Ascending aorta (tissue), 2 donors: ENCODE measurements at regions not wholly inside any gene's neighbourhood (a gene's known extent, or its start where the extent isn't known, plus 50 kb on each side); places are given as distances from the start of the nearest gene placed in this dataset.

Source experiments
- DNase-seq, 2 donors: peaks; one replicate each; pipeline ENCODE4 v3.0.0-alpha.2; 2019; ENCODE audit warnings: low spot score in 2 of 2
- H3K27ac ChIP-seq, 2 donors: fragments of 200-600 bp; sonication (generic); one replicate each; pipeline ENCODE4 v1.5.1; 2016 to 2017; ENCODE audit warnings: mild to moderate bottlenecking in 1 of 2
- H3K27me3 ChIP-seq: fragments of 200-600 bp; sonication (generic); one replicate; pipeline ENCODE4 v1.5.1; 2017
- H3K36me3 ChIP-seq, 2 donors: fragments of 200-600 bp; sonication (generic); one replicate each; pipeline ENCODE4 v1.5.1; 2016
- H3K4me1 ChIP-seq, 2 donors: fragments of 200-600 bp; sonication (generic); one replicate each; pipeline ENCODE4 v1.5.1; 2016 to 2017; ENCODE audit warnings: mild to moderate bottlenecking in 1 of 2
- H3K4me3 ChIP-seq, 2 donors: fragments of 200-600 bp; sonication (generic); one replicate each; pipeline ENCODE4 v1.5.1; 2016 to 2017; ENCODE audit warnings: mild to moderate bottlenecking in 1 of 2
- H3K9me3 ChIP-seq, 2 donors: fragments of 200-600 bp; sonication (generic); one replicate each; pipeline ENCODE4 v1.5.1; 2016
- intact Hi-C: fragments of 100-400 bp; cut with DNase I; formaldehyde crosslinking; loops from one replicate; pipeline ENCODE4 v1.15.1; 2023
- TF ChIP-seq, protein P1 (sequence below), 3 experiments: fragments of 200-600 bp in 2 of 3; fragments of 450-650 bp in 1 of 3; sonication (generic) in 2 of 3; IDR thresholded peaks; one replicate each; pipeline ENCODE4 v1.5.1; 2016 to 2019; ENCODE audit warnings: antibody characterized with exemption in 3 of 3, mild to moderate bottlenecking in 1 of 3, moderate library complexity in 1 of 3

GRCh38 chr6:130574146-130574545, 208.3 kb downstream of the TMEM200A start:
- intact Hi-C loops = no loop called here
- no peaks in the 10 kb centered on the region for H3K27me3 ChIP-seq

DNA sequence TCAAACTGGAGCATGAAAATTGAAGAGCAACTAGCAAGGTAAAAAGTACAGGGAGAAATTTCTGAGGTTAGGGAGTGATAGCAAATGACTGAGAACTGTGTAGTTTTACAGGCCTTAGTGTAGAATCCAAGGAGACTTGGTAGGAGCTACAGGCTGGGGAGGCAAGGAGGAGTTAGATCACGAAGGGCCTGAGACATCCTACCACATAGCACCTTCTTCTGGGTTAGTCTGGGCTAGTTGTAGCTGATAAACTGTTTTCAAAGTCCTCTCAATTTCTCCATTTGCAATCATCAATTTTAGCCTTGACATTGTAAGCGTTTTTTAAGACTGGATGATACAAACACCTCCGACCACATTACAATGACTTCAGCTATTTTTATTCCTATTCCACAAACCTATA, 209.7 kb downstream of the TMEM200A start:
- Histone ChIP-seq H3K36me3 (no peaks in the 10 kb centered on the region), H3K27ac (no peak overlapping the region), H3K4me1 (no peaks in the 10 kb centered on the region), H3K27me3 (no peaks in the 10 kb centered on the region), H3K4me3 (no peak overlapping the region), H3K9me3 (no peaks in the 10 kb centered on the region)
- TF ChIP-seq, protein P1, sequence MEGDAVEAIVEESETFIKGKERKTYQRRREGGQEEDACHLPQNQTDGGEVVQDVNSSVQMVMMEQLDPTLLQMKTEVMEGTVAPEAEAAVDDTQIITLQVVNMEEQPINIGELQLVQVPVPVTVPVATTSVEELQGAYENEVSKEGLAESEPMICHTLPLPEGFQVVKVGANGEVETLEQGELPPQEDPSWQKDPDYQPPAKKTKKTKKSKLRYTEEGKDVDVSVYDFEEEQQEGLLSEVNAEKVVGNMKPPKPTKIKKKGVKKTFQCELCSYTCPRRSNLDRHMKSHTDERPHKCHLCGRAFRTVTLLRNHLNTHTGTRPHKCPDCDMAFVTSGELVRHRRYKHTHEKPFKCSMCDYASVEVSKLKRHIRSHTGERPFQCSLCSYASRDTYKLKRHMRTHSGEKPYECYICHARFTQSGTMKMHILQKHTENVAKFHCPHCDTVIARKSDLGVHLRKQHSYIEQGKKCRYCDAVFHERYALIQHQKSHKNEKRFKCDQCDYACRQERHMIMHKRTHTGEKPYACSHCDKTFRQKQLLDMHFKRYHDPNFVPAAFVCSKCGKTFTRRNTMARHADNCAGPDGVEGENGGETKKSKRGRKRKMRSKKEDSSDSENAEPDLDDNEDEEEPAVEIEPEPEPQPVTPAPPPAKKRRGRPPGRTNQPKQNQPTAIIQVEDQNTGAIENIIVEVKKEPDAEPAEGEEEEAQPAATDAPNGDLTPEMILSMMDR (IDR thresholded peaks at IDR 0.05) = no peak
- intact Hi-C loops = no loop called here
- no peak for DNase-seq

More at GRCh38 chr6:130574146-130574545, 208.3 kb downstream of the TMEM200A start:
- H3K9me3 ChIP-seq = no peaks in the 10 kb centered on the region
- H3K4me3 ChIP-seq = no peak overlapping the region
- H3K4me1 ChIP-seq = no peaks in the 10 kb centered on the region
- H3K27ac ChIP-seq = no peak overlapping the region
- H3K36me3 ChIP-seq = no peaks in the 10 kb centered on the region
- DNase-seq = no peak
- TF ChIP-seq, protein P1 (IDR thresholded peaks at IDR 0.05) = no peak

- intact Hi-C loops = no loop called here
- Histone ChIP-seq H3K27me3 (no peaks in the 10 kb centered on the region), H3K27ac (no peak overlapping the region), H3K36me3 (no peaks in the 10 kb centered on the region), H3K4me1 (no peaks in the 10 kb centered on the region), H3K9me3 (no peaks in the 10 kb centered on the region), H3K4me3 (no peak overlapping the region)
- DNase-seq = no peak
- TF ChIP-seq, protein P1 (IDR thresholded peaks at IDR 0.05) = no peak
Observed at GRCh38 chr6:130575971-130576370, 210.2 kb downstream of the TMEM200A start.

GRCh38 chr6:130577178-130577919, 211.5 kb downstream of the TMEM200A start:
- intact Hi-C loops = no loop called here
- Histone ChIP-seq H3K27me3 (no peaks in the 10 kb centered on the region), H3K4me3 (no peak overlapping the region), H3K4me1 (no peaks in the 10 kb centered on the region), H3K36me3 (no peaks in the 10 kb centered on the region), H3K9me3 (no peaks in the 10 kb centered on the region), H3K27ac (no peak overlapping the region)
- DNase-seq = no peak
- TF ChIP-seq, protein P1 (IDR thresholded peaks at IDR 0.05) = no peak

- DNase-seq = no peak
- Histone ChIP-seq H3K27me3 (no peaks in the 10 kb centered on the region), H3K36me3 (no peaks in the 10 kb centered on the region), H3K4me1 (no peaks in the 10 kb centered on the region), H3K4me3 (no peak overlapping the region), H3K27ac (no peak overlapping the region), H3K9me3 (no peaks in the 10 kb centered on the region)
- TF ChIP-seq, protein P1 (IDR thresholded peaks at IDR 0.05) = no peak
- intact Hi-C loops = no loop called here
Observed at GRCh38 chr6:130578713-130579112, 212.9 kb downstream of the TMEM200A start.
